GM23248 (cell line): ENCODE measurements at regions not wholly inside any gene's neighbourhood (a gene's known extent, or its start where the extent isn't known, plus 50 kb on each side); places are given as distances from the start of the nearest gene placed in this dataset.
"Not testable (repeated sequence)": the region's sequence is repeated elsewhere in the genome, so short reads cannot be mapped to it uniquely, and the experiment has no call there.

Source experiments
- EZH2 ChIP-seq: fragments of 200-600 bp; sonication (generic); IDR thresholded peaks from 2 replicates; pipeline ENCODE4 v1.6.1; 2018; ENCODE audit warnings: antibody characterized with exemption, mild to moderate bottlenecking; ENCODE audit not compliant: insufficient read depth, poor library complexity, severe bottlenecking
- EZH2phosphoT487 ChIP-seq: fragments of 200-600 bp; sonication (generic); IDR thresholded peaks from 2 replicates; pipeline ENCODE4 v1.6.1; 2018; ENCODE audit warnings: antibody characterized with exemption, moderate library complexity, mild to moderate bottlenecking, low read depth; ENCODE audit not compliant: insufficient read depth

- TF ChIP-seq EZH2, EZH2phosphoT487: not testable (repeated sequence)
Measured at GRCh38 chr12:102325108-102325507, 127.5 kb upstream of the PMCH start.
